Activated naive CD8-positive, alpha-beta T cell treated with anti-CD3 and anti-CD28 coated beads, Interleukin-2, amount 10 ng/mL, durations not matched to agents 7 days and 5 days (primary cell): ENCODE measurements at regions not wholly inside any gene's neighbourhood (a gene's known extent, or its start where the extent isn't known, plus 50 kb on each side); places are given as distances from the start of the nearest gene placed in this dataset.
"Not testable (repeated sequence)": the region's sequence is repeated elsewhere in the genome, so short reads cannot be mapped to it uniquely, and the experiment has no call there.

Source experiments
- ATAC-seq: fragments of 150-1000 bp; cut with Tn5 transposase; one replicate; pipeline ENCODE4 v1.10.0; 2021; ENCODE audit warnings: low read depth, moderate library complexity
- POLR2A ChIA-PET: fragments of 350-600 bp; sonication (Branson Sonifier 250); formaldehyde crosslinking; loops from one replicate; lab custom pipeline; 2021; ENCODE audit warnings: antibody characterized with exemption; lab: Charles Lee
- DNase-seq: peaks from one replicate; pipeline ENCODE4 v3.0.0; 2021
- H3K27ac Mint-ChIP-seq: one replicate; pipeline ENCODE4 v1.8.0; 2022; ENCODE audit warnings: mild to moderate bottlenecking, mixed read lengths
- H3K27me3 Mint-ChIP-seq: one replicate; pipeline ENCODE4 v1.8.0; 2022; ENCODE audit warnings: mild to moderate bottlenecking, moderate library complexity, mixed read lengths
- H3K36me3 Mint-ChIP-seq: one replicate; pipeline ENCODE4 v1.8.0; 2021; ENCODE audit warnings: mild to moderate bottlenecking, mixed read lengths
- H3K4me1 Mint-ChIP-seq: one replicate; pipeline ENCODE4 v1.8.0; 2021; ENCODE audit warnings: mixed read lengths
- H3K4me3 Mint-ChIP-seq: one replicate; pipeline ENCODE4 v1.8.0; 2022; ENCODE audit warnings: mild to moderate bottlenecking, moderate library complexity, mixed read lengths
- H3K9me3 Mint-ChIP-seq: one replicate; pipeline ENCODE4 v1.8.0; 2021; ENCODE audit warnings: mixed read lengths

DNA sequence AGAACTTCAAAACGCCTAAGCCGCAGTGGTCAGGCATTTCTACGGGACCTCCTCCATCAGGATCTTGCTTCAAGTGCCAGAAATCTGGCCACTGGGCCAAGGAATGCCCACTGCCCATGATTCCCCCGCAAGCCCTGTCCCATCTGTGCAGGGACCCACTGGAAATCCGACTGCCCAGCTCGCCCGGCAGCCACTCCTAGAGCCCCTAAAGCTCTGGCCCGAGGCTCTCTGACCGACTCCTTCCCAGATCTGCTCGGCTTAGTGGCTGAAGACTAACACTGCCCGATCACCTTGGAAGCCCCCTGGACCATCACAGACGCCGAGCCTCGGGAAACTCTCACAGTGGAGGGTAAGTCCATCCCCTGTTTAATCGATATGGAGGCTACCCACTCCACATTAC, 1113.0 kb upstream of the TMEM132C start:
- no peak for DNase-seq
- no peaks in the 10 kb centered on the region for H3K4me1 Mint-ChIP-seq
- peaks cover 2% of the 10 kb centered on the region for H3K27me3 Mint-ChIP-seq
- no peaks in the 10 kb centered on the region for H3K36me3 Mint-ChIP-seq
- POLR2A ChIA-PET = no interaction called here
- no peaks in the 10 kb centered on the region for H3K9me3 Mint-ChIP-seq
- no peak overlapping the region for H3K4me3 Mint-ChIP-seq
- no peak overlapping the region for H3K27ac Mint-ChIP-seq
- no peak for ATAC-seq

DNA sequence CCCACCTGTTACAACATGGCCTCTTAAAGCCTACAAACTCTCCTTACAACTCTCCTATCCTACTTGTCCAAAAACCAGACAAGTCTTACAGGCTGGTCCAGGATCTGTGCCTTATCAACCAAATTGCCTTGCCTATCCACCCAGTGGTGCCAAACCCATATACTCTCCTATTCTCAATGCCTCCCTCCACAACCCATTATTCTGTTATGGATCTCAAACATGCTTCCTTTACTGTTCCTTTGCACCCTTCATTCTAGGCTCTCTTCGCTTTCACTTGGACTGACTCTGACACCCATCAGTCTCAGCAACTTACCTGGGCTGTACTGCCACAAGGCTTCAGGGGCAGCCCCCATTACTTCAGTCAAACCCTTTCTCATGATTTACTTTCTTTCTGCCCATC, 1112.1 kb upstream of the TMEM132C start:
- DNase-seq, H3K4me1 Mint-ChIP-seq, H3K27me3 Mint-ChIP-seq, POLR2A ChIA-PET, H3K4me3 Mint-ChIP-seq, H3K9me3 Mint-ChIP-seq, ATAC-seq, H3K27ac Mint-ChIP-seq, H3K36me3 Mint-ChIP-seq: not testable (repeated sequence)

DNA sequence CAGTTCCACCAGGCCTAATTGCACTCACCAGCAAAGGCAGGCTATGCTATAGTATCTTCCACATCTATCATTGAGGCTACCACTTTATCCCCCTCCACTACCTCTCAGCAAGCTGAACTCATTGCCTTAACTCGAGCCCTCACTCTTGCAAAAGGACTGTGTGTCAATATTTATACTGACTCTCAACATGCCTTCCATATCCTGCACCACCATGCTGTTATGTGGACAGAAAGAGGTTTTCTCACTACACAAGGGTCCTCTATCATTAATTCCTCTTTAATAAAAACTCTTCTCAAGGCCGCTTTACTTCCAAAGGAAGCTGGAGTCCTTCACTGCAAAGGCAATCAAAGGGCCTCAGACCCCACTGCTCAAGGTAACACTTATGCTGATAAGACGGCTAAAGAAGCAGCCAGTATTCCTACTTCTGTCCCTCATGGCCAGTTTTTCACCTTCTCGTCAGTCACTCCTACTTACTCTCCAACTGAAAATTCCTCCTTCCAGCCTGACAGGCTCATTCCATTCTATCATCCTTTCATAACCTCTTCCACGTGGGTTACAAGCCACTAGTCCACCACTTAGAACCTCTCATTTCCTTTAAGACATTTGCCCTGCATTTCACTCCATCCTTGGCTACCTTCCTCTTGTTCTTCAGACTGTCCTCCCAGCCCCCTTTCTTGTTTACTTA, 1110.9 kb upstream of the TMEM132C start:
- DNase-seq, H3K9me3 Mint-ChIP-seq, ATAC-seq, H3K27me3 Mint-ChIP-seq, H3K4me1 Mint-ChIP-seq, H3K36me3 Mint-ChIP-seq, H3K27ac Mint-ChIP-seq, H3K4me3 Mint-ChIP-seq, POLR2A ChIA-PET: not testable (repeated sequence)

DNA sequence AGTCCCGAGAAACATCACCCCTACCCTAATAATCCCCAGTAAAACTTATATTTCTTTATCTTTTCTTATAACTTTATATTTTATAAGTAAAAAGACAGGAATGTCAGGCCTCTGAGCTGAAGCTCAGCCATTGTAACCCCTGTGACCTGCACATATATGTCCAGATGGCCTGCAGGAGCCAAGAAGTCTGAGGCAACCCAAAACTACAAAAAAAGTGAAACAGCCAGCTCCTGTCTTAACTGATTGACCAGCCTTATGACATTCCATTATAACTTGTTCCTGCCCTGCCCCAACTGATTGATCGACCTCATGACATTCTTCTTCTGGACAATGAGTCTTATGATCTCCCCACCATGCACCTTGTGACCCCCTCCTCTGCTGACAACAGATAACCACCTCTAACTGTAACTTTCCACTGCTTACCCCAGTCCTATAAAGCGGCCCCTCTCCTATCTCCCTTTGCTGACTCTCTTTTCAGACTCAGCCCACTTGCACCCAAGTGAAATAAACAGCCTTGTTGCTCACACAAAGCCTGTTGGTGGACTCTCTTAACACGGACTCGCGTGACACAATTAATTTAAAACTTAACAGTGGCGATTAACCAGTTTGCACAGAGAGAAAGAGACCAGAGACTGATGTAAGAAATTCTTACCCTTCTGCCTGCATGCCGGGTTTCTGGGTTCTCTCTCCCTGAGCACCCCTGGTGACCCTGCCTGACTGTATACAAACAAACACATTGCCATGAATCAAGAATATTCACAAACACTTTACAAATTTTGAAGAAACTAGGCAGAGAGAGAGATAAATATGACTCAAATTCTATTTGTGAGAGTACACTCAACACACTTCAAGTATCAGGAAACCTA, 1109.2 kb upstream of the TMEM132C start:
- H3K4me3 Mint-ChIP-seq, DNase-seq, POLR2A ChIA-PET, H3K9me3 Mint-ChIP-seq, H3K27ac Mint-ChIP-seq, ATAC-seq, H3K36me3 Mint-ChIP-seq, H3K27me3 Mint-ChIP-seq: not testable (repeated sequence)
- H3K4me1 Mint-ChIP-seq = peaks cover 10% of the 10 kb centered on the region

DNA sequence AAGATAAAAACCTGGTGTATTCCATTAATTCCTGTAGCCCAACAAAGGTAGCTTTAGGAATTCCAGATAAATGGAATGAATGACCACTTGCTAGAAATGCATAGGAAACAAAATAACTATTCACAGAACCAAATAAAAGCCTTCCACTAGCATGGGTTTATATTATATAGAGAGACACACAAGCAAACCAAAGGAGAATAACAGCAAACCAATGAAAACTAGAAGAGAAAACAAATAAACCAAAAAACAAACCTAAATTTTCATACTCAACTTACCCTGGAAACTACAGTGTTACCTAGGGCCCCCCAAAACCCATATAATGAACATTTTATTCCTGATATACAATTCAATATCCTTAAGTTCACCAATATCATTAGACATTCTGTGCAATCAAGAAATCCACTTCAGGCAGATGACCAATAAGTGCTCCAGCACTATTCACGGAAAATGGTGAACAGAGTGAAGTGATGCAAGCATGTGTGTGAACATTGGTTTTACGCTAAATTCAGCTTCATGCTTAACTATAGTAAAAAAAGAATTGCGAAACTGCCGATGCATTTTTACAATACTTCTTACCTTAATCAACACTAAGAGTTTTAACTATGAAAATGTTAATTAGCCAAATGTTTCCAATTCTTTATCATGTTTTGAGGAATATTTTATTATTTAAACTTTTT, 1108.4 kb upstream of the TMEM132C start:
- no peak for DNase-seq
- Mint-ChIP-seq H3K36me3 (peaks cover 6% of the 10 kb centered on the region), H3K9me3 (peaks cover 3% of the 10 kb centered on the region), H3K4me3 (no peak overlapping the region), H3K4me1 (peaks cover 18% of the 10 kb centered on the region), H3K27ac (no peak overlapping the region), H3K27me3 (peaks cover 4% of the 10 kb centered on the region)
- POLR2A ChIA-PET = no interaction called here
- ATAC-seq = no peak

DNA sequence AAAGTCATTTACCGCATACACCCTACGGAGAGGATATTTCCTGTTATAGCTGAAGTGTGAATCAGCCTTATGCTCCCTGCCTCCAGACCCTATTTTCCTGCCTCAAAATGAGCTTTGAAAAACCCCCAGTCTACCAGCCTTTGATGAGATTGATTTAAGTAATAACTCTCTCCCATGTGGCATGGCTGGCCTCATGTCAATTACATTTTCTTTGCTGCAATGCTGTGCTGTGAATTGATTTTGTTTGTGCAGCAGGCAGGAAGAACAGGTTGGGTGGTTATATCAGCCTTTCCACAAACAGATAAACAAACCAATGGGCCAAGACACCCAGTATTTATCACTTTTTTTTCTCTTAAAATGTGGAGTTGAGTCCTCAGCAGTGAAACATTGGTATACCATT, 1105.5 kb upstream of the TMEM132C start:
- POLR2A ChIA-PET = no interaction called here
- H3K9me3 Mint-ChIP-seq = peaks cover 3% of the 10 kb centered on the region
- no peak overlapping the region for H3K4me3 Mint-ChIP-seq
- peaks cover 2% of the 10 kb centered on the region for H3K27me3 Mint-ChIP-seq
- DNase-seq (no peak), ATAC-seq (no peak)
- H3K4me1 Mint-ChIP-seq = peaks cover 28% of the 10 kb centered on the region
- H3K27ac Mint-ChIP-seq = no peak overlapping the region
- peaks cover 6% of the 10 kb centered on the region for H3K36me3 Mint-ChIP-seq

DNA sequence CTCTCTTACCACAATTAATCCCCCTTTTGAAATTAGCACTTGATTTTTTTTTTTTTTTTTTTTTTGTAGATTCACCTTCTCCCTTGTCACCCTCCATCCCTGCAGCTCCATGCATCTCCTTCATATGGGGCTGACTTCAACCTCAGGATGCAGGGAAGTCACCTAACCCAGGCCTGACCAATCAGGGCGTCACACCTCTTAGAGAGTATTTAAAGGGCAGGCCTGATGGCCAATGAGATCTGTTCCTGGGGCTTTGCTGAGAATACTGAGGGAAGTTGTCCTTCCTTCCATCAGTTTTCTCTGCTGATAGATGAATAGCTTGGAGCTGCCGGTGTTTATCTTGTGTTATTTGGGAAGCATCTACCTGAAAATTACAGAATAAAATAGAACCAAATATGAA, 1104.7 kb upstream of the TMEM132C start:
- Mint-ChIP-seq H3K27ac (no peak overlapping the region), H3K36me3 (peaks cover 6% of the 10 kb centered on the region), H3K4me1 (peaks cover 31% of the 10 kb centered on the region), H3K9me3 (peaks cover 3% of the 10 kb centered on the region), H3K27me3 (peaks cover 3% of the 10 kb centered on the region), H3K4me3 (no peak overlapping the region)
- POLR2A ChIA-PET = no interaction called here
- ATAC-seq (no peak), DNase-seq (no peak)

DNA sequence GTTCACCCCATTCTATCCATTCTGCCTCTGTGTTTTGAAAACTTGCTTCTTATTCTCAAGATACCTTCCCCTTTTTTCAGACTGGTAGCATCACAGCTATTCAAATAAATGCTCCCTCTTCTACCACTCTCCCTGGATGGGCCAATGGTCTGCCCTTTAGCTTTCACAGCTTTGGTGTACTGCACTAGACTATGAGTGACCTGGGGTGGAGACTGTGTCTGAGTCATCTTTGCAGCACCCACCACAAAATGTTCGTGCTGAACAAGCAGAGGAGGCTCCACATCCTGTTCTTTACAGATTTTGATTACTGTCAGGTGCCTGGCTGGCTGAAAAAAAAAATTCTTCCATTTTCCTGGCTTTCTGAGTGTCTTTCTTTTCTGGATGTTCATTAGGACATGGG, 1104.1 kb upstream of the TMEM132C start:
- ATAC-seq = peak; percentile 84
- peaks cover 31% of the 10 kb centered on the region for H3K4me1 Mint-ChIP-seq
- H3K36me3 Mint-ChIP-seq = peaks cover 6% of the 10 kb centered on the region
- peaks cover 3% of the 10 kb centered on the region for H3K9me3 Mint-ChIP-seq
- peaks cover 8% of the 10 kb centered on the region for H3K27me3 Mint-ChIP-seq
- peak overlapping the region; percentile 84 for H3K27ac Mint-ChIP-seq
- POLR2A ChIA-PET = no interaction called here
- H3K4me3 Mint-ChIP-seq = peak overlapping the region; percentile 48
- DNase-seq = no peak

DNA sequence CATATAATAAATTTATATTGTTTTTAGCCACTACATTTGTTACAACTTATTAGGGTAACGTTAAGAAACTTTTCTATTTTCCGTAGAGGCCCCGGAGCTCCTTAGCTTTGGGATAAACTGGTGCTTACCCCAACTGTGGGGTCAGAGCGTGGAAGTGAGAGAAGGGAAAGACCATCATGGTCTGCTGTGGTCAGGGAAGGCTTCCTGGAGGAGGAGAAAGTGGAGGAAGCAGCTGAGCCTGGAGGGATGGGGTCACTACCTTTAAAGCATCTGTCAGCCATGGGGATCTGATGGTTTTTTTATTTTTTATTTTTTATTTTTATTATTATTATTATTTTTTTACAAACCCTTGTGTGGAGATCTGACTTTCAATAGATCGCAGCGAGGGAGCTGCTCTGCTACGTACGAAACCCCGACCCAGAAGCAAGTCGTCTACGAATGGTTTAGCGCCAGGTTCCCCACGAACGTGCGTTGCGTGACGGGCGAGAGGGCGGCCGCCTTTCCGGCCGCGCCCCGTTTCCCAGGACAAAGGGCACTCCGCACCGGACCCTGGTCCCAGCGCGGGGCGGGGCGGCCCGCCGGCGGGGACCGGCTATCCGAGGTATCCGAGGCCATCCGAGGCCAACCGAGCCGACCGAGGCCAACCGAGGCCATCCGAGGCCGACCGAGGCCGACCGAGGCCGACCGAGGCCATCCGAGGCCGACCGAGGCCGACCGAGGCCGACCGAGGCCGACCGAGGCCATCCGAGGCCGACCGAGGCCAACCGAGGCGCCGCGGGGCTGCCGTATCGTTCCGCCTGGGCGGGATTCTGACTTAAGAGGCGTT, 1101.2 kb upstream of the TMEM132C start:
- Mint-ChIP-seq H3K27ac (peak overlapping the region; percentile 85), H3K9me3 (peaks cover 3% of the 10 kb centered on the region), H3K27me3 (peaks cover 16% of the 10 kb centered on the region), H3K4me3 (peak overlapping the region; percentile 88), H3K4me1 (peaks cover 31% of the 10 kb centered on the region), H3K36me3 (peaks cover 4% of the 10 kb centered on the region)
- DNase-seq (peak; percentile 89), ATAC-seq (peak; percentile 89)
- POLR2A ChIA-PET = interaction anchor here (0.7 to 1.5 kb wide), 2 partner anchors 26 to 82 kb away, joined by 4 to 5 read pairs; no protein-coding TSS in a partner anchor

DNA sequence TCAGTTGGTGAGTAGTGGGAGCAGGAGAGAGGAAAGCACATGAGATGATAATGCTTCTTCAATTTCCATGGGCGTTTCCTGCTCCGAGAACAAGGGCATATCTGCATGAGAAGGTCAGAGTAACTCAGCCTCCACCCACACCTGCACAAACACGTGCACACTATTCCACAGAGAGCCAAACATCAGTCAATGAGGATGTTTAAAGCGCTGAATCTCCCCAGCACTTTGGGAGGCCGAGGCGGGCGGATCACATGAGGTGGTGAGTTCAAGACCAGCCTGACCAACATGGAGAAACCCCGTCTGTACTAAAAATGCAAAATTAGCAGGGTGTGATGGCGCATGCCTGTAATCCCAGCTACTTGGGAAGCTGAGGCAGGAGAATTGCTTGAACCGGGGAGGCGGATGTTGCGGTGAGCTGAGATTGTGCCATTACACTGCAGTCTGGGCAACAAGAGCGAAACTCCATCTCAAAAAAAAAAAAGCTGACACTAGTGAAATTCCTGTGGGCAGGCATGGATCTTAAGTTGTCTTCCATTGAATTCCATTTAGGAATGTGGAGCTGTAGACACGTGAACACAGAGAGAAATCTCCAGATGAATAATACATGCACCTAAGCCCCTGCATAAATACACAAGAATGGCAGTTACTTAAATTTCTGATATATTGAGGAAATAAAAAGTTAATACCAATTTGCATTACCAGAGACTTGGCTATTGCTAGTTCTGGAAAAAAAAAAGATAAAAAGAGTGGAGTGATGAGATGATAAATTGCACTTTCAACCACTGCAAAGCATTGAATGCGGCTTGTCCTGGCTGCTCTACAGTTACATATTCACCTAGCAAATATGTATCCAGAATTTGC, 1097.4 kb upstream of the TMEM132C start:
- peaks cover 18% of the 10 kb centered on the region for H3K27me3 Mint-ChIP-seq
- no peaks in the 10 kb centered on the region for H3K36me3 Mint-ChIP-seq
- H3K9me3 Mint-ChIP-seq = peaks cover 3% of the 10 kb centered on the region
- DNase-seq (no peak), ATAC-seq (no peak)
- POLR2A ChIA-PET = no interaction called here
- H3K4me1 Mint-ChIP-seq = peaks cover 6% of the 10 kb centered on the region
- H3K4me3 Mint-ChIP-seq = no peak overlapping the region
- no peak overlapping the region for H3K27ac Mint-ChIP-seq

DNA sequence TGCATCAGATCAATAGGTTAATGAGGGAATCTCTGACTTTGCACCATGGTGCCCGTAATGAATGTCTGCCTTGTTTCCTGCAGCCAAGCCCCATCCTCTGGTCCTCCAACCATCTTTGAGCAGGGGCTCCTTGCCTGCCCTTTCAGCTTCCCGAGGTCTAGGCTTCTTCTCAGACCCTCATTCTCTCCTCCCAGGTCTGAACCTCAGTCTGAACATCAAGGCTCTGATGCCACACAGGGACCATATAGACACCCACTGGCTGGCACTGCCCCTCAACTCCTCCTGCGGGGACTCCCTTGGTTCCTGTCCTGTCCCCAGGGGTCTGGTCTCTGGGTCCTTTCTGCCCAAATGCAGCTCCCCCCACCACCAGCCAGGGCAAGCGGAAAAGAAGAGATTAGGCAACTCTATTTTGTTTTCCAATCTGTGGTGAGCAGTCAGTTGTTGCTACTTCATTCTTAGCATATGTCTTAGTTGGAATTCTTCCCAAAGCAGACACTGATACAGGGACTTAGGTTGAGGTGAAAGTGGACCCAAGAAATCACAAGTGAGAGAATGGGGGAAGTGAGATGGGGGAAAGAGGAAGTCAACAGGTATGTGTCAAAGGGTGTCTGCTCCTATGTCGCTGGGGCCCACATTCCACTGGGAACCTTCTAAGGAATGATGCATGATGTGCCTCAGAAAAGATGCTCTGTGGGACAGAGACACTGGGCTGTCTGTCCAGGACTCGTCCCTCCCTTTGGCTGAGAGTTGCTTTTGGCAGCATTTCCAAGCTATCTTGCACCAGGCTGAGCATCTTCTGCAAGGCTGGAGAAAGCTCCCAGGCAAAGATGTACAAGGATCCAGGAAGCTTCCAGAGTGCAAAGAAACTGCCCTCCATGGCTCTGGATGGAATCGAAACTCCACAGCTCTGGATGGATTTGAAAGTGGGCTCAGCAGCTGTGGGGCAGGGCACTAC, 1096.5 kb upstream of the TMEM132C start:
- Mint-ChIP-seq H3K4me3 (no peak overlapping the region), H3K4me1 (peaks cover 5% of the 10 kb centered on the region), H3K9me3 (peaks cover 3% of the 10 kb centered on the region), H3K27me3 (peaks cover 18% of the 10 kb centered on the region), H3K36me3 (no peaks in the 10 kb centered on the region), H3K27ac (no peak overlapping the region)
- ATAC-seq (no peak), DNase-seq (no peak)
- POLR2A ChIA-PET = no interaction called here
